ENCODE measurements at regions not wholly inside any gene's neighbourhood (a gene's known extent, or its start where the extent isn't known, plus 50 kb on each side); places are given as distances from the start of the nearest gene placed in this dataset.

DNA sequence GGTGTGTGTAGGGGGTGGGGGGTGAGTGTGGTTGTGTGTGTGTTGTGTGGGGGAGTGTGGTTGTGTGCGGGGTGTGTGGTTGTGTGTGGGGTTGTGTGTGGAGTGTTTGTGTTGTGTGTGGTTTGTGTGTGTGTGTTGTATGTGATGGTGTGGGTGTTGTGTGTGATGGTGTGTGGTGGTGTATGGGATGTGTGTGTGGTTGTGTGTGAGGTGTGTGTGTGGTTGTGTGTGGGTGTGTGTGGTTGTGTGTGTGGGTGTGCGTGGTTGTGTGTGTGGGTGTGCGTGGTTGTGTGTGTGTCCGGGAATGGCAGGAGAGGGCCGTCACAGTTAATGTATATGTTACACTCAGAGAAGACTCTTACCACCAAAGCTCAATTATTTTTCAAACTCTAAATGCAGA is 79.8 kb downstream of the TBXT start:
- ATAC-seq (ENCODE audit: low FRiP score) (no peak), DNase-seq (ENCODE audit: low spot score) (no peak)
- TF ChIP-seq CTCF (IDR thresholded peaks at IDR 0.05) = no peak

GRCh38 chr6:166087246-166087645 is 80.4 kb downstream of the TBXT start:
- no peak for ATAC-seq (ENCODE audit: low FRiP score)
- DNase-seq (ENCODE audit: low spot score) = no peak
- no peak for TF ChIP-seq CTCF (IDR thresholded peaks at IDR 0.05)

DNA sequence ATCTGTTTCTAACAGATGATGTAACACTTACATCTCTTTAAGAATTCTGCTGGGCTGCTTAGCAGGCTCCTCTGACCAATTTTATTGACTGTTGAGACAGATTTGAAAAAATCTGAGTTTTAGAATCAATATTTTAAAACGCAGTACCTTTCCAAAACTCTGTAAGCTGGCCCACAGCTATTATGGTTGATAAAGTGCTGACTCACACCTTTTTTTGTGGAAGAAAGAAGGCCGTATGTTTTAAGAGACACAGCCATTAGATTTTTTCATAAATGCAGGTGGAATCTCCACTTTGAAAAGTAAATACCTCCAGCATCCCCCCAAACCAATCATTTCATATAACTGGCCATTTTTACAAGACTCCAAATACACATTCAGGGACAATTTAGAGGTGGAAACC is 82.2 kb downstream of the TBXT start:
- no peak for DNase-seq (ENCODE audit: low spot score)
- no peak for TF ChIP-seq CTCF (IDR thresholded peaks at IDR 0.05)
- ATAC-seq (ENCODE audit: low FRiP score) = no peak

DNA sequence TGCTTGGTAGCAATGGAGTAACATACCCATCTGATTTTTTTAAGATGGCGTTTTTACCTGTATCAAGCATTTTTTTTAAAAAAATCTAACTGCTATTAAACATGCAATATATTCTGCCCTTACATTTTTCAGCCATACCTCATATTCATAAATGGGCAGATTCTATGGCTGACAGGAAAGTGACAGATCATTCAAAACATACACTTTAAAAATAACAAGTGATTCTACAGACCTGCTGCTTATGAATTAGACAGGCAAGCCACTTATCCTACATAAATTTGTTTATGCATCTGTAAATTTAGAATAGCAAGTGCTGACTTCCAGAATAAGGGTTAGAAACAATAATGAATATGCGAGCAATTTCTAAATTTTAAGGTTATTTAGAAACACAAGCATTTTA is 82.7 kb downstream of the TBXT start:
- no peak for TF ChIP-seq CTCF (IDR thresholded peaks at IDR 0.05)
- DNase-seq (ENCODE audit: low spot score) (no peak), ATAC-seq (ENCODE audit: low FRiP score) (no peak)

DNA sequence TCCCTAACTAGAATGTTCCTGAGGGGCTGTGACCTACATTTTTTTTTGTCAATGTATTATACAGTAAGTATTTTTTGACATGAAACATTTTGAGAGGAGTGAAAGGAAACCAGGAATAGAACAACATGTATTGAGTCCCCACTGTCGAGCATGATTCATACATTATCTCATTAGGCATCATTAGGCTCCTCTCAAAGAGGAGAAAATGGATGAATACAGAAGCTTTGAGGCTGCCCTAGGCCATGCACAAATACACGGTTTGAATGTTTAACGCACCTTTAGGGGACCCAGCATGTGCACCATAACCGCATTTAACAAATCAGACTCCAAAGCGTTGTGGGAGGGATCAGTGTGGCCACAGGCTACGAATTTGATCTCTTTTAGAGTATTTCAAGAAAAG is 87.8 kb downstream of the TBXT start:
- DNase-seq (ENCODE audit: low spot score) (no peak), ATAC-seq (ENCODE audit: low FRiP score) (no peak)
- no peak for TF ChIP-seq CTCF (IDR thresholded peaks at IDR 0.05)

GRCh38 chr6:166078294-166078693 is 89.4 kb downstream of the TBXT start:
- TF ChIP-seq CTCF (IDR thresholded peaks at IDR 0.05) = no peak
- ATAC-seq (ENCODE audit: low FRiP score) (peak; percentile 59), DNase-seq (ENCODE audit: low spot score) (no peak)

DNA sequence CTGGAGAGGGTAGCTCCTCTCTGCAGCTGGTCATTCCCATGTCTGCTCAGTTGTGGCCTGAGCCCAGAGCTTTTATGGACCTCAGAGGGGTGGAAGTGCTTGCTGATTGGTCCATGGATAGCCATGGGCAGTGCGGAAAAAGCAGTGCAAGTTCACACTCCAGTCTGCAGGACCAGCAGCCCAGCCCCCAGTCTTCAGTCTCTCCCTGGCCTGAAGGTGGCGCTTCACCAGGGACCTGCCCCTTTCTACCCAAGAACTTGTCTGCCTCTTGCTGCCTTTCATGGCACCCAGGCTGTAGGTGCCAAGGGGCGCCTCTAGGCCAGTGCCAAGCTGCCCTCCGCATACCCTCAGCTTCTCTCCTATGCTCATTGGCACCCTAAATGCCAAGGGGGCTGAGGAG is 91.0 kb downstream of the TBXT start:
- DNase-seq (ENCODE audit: low spot score) = no peak
- TF ChIP-seq CTCF (IDR thresholded peaks at IDR 0.05) = no peak
- no peak for ATAC-seq (ENCODE audit: low FRiP score)

Data from omental fat pad (tissue), 3 donors.